ENCODE measurements at regions not wholly inside any gene's neighbourhood (a gene's known extent, or its start where the extent isn't known, plus 50 kb on each side); places are given as distances from the start of the nearest gene placed in this dataset.

DNA sequence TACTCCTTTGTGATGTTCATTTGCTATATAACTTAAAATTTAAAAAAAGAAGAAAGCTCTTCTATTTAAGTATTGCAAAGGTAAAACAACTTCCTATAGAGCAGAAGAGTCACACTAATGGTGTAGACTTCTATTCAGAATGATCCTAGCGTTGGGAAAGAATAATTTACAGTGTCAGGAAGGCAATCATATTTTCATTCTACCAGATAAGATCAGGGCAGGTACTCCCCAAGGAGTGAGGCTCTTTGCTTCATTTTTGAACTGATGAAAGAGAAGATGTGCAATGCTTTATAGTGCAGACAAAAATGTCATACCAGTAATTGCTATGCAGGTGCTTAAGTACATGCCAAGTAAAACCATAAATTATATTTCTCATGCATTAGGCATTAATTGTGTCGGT is 1193.0 kb downstream of the PCDH9 start:
- no peaks in the 10 kb centered on the region for H3K79me2 ChIP-seq (replicated peaks; ENCODE audit: insufficient read depth)
- H4K20me1 ChIP-seq (replicated peaks; ENCODE audit: insufficient read depth) = no peaks in the 10 kb centered on the region
- Mint-ChIP-seq H3K36me3 (ENCODE audit: low read depth) (no peaks in the 10 kb centered on the region), H3K9me3 (no peaks in the 10 kb centered on the region), H3K27me3 (ENCODE audit: insufficient read depth, low read depth, poor library complexity) (no peaks in the 10 kb centered on the region), H3K27ac (no peak overlapping the region), H3K4me1 (peaks cover 12% of the 10 kb centered on the region), H3K4me3 (no peak overlapping the region)
- no peaks in the 10 kb centered on the region for H3F3A ChIP-seq (replicated peaks; ENCODE audit: low read depth)
- H3K27ac ChIP-seq (ENCODE audit: low read depth) = no peak overlapping the region
- peaks cover 16% of the 10 kb centered on the region; the same call in 1 of the 2 replicates for H3K4me1 ChIP-seq (ENCODE audit: insufficient read depth)
- TF ChIP-seq STAT1 (IDR thresholded peaks at IDR 0.05; ENCODE audit: unreplicated experiment) (no peak), ZNF114 (CRISPR knock-in tag; IDR thresholded peaks at IDR 0.05) (no peak), EZH2 (IDR thresholded peaks at IDR 0.05; ENCODE audit: low read depth, unreplicated experiment) (no peak), POLR2AphosphoS5 (IDR thresholded peaks at IDR 0.05; ENCODE audit: low read depth) (no peak), ZNF331 (CRISPR knock-in tag; IDR thresholded peaks at IDR 0.05; ENCODE audit: low read depth) (no peak), JUNB (IDR thresholded peaks at IDR 0.05; ENCODE audit: unreplicated experiment) (no peak)
- TF ChIP-seq, protein P1, sequence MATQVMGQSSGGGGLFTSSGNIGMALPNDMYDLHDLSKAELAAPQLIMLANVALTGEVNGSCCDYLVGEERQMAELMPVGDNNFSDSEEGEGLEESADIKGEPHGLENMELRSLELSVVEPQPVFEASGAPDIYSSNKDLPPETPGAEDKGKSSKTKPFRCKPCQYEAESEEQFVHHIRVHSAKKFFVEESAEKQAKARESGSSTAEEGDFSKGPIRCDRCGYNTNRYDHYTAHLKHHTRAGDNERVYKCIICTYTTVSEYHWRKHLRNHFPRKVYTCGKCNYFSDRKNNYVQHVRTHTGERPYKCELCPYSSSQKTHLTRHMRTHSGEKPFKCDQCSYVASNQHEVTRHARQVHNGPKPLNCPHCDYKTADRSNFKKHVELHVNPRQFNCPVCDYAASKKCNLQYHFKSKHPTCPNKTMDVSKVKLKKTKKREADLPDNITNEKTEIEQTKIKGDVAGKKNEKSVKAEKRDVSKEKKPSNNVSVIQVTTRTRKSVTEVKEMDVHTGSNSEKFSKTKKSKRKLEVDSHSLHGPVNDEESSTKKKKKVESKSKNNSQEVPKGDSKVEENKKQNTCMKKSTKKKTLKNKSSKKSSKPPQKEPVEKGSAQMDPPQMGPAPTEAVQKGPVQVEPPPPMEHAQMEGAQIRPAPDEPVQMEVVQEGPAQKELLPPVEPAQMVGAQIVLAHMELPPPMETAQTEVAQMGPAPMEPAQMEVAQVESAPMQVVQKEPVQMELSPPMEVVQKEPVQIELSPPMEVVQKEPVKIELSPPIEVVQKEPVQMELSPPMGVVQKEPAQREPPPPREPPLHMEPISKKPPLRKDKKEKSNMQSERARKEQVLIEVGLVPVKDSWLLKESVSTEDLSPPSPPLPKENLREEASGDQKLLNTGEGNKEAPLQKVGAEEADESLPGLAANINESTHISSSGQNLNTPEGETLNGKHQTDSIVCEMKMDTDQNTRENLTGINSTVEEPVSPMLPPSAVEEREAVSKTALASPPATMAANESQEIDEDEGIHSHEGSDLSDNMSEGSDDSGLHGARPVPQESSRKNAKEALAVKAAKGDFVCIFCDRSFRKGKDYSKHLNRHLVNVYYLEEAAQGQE (IDR thresholded peaks at IDR 0.05; ENCODE audit: unreplicated experiment) = no peak
- TF ChIP-seq, protein P2, sequence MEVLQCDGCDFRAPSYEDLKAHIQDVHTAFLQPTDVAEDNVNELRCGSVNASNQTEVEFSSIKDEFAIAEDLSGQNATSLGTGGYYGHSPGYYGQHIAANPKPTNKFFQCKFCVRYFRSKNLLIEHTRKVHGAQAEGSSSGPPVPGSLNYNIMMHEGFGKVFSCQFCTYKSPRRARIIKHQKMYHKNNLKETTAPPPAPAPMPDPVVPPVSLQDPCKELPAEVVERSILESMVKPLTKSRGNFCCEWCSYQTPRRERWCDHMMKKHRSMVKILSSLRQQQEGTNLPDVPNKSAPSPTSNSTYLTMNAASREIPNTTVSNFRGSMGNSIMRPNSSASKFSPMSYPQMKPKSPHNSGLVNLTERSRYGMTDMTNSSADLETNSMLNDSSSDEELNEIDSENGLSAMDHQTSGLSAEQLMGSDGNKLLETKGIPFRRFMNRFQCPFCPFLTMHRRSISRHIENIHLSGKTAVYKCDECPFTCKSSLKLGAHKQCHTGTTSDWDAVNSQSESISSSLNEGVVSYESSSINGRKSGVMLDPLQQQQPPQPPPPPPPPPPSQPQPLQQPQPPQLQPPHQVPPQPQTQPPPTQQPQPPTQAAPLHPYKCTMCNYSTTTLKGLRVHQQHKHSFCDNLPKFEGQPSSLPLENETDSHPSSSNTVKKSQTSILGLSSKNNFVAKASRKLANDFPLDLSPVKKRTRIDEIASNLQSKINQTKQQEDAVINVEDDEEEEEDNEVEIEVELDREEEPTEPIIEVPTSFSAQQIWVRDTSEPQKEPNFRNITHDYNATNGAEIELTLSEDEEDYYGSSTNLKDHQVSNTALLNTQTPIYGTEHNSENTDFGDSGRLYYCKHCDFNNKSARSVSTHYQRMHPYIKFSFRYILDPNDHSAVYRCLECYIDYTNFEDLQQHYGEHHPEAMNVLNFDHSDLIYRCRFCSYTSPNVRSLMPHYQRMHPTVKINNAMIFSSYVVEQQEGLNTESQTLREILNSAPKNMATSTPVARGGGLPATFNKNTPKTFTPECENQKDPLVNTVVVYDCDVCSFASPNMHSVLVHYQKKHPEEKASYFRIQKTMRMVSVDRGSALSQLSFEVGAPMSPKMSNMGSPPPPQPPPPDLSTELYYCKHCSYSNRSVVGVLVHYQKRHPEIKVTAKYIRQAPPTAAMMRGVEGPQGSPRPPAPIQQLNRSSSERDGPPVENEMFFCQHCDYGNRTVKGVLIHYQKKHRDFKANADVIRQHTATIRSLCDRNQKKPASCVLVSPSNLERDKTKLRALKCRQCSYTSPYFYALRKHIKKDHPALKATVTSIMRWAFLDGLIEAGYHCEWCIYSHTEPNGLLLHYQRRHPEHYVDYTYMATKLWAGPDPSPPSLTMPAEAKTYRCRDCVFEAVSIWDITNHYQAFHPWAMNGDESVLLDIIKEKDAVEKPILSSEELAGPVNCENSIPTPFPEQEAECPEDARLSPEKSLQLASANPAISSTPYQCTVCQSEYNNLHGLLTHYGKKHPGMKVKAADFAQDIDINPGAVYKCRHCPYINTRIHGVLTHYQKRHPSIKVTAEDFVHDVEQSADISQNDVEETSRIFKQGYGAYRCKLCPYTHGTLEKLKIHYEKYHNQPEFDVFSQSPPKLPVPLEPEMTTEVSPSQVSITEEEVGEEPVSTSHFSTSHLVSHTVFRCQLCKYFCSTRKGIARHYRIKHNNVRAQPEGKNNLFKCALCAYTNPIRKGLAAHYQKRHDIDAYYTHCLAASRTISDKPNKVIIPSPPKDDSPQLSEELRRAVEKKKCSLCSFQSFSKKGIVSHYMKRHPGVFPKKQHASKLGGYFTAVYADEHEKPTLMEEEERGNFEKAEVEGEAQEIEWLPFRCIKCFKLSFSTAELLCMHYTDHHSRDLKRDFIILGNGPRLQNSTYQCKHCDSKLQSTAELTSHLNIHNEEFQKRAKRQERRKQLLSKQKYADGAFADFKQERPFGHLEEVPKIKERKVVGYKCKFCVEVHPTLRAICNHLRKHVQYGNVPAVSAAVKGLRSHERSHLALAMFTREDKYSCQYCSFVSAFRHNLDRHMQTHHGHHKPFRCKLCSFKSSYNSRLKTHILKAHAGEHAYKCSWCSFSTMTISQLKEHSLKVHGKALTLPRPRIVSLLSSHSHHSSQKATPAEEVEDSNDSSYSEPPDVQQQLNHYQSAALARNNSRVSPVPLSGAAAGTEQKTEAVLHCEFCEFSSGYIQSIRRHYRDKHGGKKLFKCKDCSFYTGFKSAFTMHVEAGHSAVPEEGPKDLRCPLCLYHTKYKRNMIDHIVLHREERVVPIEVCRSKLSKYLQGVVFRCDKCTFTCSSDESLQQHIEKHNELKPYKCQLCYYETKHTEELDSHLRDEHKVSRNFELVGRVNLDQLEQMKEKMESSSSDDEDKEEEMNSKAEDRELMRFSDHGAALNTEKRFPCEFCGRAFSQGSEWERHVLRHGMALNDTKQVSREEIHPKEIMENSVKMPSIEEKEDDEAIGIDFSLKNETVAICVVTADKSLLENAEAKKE (CRISPR knock-in tag; IDR thresholded peaks at IDR 0.05) = no peak
- DNase-seq (ENCODE audit: low spot score) = no peak
- no peak overlapping the region for H3K4me3 ChIP-seq
- no peaks in the 10 kb centered on the region for H3K27me3 ChIP-seq (ENCODE audit: insufficient read depth)
- H3K9me2 ChIP-seq (ENCODE audit: insufficient read depth) = no peaks in the 10 kb centered on the region
- ATAC-seq = no peak
- H3K4me2 ChIP-seq = no peak overlapping the region
- no peaks in the 10 kb centered on the region for H3K36me3 ChIP-seq (ENCODE audit: insufficient read depth)
- no peak overlapping the region for H2AFZ ChIP-seq

Measured in GM23338 (cell line).